HL-60 (cell line): ENCODE measurements at regions not wholly inside any gene's neighbourhood (a gene's known extent, or its start where the extent isn't known, plus 50 kb on each side); places are given as distances from the start of the nearest gene placed in this dataset.

Source experiments
- DNase-seq, 2 experiments: peaks; one replicate each; pipeline ENCODE4 v3.0.0-alpha.2; 2010 to 2020; ENCODE audit warnings: low read depth in 1 of 2, low spot score in 1 of 2
- H3K27ac ChIP-seq: fragments of 250-450 bp; sonication (Bioruptor Pico); replicated peaks from 2 replicates; pipeline ENCODE4 v1.5.1; 2020; ENCODE audit warnings: mild to moderate bottlenecking, moderate library complexity
- H3K27me3 ChIP-seq: fragments of 250-450 bp; sonication (Bioruptor Pico); 2 replicates; pipeline ENCODE4 v1.5.1; 2021; ENCODE audit warnings: mild to moderate bottlenecking, moderate library complexity; ENCODE audit not compliant: insufficient read depth, poor library complexity, severe bottlenecking
- H3K4me3 ChIP-seq: replicated peaks from 2 replicates; pipeline ENCODE4 v1.5.1; 2011; ENCODE audit warnings: mild to moderate bottlenecking, control low read depth, low read length; ENCODE audit not compliant: insufficient read depth
- GABPA ChIP-seq: IDR thresholded peaks from 2 replicates; pipeline ENCODE4 v1.6.1; 2012; ENCODE audit warnings: low read depth
- POLR2AphosphoS5 ChIP-seq: IDR thresholded peaks from 2 replicates; pipeline ENCODE4 v1.6.1; 2012; ENCODE audit warnings: low read depth
- SPI1 ChIP-seq: IDR thresholded peaks from 2 replicates; pipeline ENCODE4 v1.6.1; 2012; ENCODE audit warnings: low read depth, mild to moderate bottlenecking, borderline replicate concordance
- TF ChIP-seq, protein P1 (sequence below): IDR thresholded peaks from one replicate; pipeline ENCODE4 v1.5.1; 2011; ENCODE audit warnings: low read length, control low read depth, inconsistent platforms; ENCODE audit not compliant: insufficient read depth
- TF ChIP-seq, protein P2 (sequence below): IDR thresholded peaks from 2 replicates; pipeline ENCODE4 v1.6.1; 2012; ENCODE audit warnings: low read depth; ENCODE audit not compliant: insufficient replicate concordance

DNA sequence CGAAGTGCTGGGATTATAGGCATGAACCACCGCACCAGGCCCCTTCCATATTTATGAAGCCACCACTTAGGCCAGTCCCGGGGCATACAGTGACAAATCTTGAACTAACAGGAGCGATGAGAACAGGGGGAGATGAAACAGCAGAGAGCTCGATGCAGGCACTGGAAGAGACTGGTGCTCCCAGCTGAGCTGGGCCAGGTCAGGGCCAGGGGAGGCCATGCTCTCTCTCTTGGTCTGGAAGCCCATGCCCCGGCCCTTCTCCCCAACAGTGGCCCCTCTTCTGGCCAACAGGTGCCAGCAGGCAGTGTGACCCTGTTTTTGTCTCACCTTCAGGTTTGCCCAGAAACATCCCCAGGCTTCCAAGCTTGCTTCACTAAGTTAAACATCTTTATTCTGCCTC lies 269.9 kb upstream of the C1orf174 start:
- DNase-seq: no peak
- no peak overlapping the region for H3K4me3 ChIP-seq
- H3K27me3 ChIP-seq: no peaks in the 10 kb centered on the region
- H3K27ac ChIP-seq: no peak overlapping the region
- no peak for TF ChIP-seq SPI1
- TF ChIP-seq, protein P1, sequence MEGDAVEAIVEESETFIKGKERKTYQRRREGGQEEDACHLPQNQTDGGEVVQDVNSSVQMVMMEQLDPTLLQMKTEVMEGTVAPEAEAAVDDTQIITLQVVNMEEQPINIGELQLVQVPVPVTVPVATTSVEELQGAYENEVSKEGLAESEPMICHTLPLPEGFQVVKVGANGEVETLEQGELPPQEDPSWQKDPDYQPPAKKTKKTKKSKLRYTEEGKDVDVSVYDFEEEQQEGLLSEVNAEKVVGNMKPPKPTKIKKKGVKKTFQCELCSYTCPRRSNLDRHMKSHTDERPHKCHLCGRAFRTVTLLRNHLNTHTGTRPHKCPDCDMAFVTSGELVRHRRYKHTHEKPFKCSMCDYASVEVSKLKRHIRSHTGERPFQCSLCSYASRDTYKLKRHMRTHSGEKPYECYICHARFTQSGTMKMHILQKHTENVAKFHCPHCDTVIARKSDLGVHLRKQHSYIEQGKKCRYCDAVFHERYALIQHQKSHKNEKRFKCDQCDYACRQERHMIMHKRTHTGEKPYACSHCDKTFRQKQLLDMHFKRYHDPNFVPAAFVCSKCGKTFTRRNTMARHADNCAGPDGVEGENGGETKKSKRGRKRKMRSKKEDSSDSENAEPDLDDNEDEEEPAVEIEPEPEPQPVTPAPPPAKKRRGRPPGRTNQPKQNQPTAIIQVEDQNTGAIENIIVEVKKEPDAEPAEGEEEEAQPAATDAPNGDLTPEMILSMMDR: no peak
- TF ChIP-seq, protein P2, sequence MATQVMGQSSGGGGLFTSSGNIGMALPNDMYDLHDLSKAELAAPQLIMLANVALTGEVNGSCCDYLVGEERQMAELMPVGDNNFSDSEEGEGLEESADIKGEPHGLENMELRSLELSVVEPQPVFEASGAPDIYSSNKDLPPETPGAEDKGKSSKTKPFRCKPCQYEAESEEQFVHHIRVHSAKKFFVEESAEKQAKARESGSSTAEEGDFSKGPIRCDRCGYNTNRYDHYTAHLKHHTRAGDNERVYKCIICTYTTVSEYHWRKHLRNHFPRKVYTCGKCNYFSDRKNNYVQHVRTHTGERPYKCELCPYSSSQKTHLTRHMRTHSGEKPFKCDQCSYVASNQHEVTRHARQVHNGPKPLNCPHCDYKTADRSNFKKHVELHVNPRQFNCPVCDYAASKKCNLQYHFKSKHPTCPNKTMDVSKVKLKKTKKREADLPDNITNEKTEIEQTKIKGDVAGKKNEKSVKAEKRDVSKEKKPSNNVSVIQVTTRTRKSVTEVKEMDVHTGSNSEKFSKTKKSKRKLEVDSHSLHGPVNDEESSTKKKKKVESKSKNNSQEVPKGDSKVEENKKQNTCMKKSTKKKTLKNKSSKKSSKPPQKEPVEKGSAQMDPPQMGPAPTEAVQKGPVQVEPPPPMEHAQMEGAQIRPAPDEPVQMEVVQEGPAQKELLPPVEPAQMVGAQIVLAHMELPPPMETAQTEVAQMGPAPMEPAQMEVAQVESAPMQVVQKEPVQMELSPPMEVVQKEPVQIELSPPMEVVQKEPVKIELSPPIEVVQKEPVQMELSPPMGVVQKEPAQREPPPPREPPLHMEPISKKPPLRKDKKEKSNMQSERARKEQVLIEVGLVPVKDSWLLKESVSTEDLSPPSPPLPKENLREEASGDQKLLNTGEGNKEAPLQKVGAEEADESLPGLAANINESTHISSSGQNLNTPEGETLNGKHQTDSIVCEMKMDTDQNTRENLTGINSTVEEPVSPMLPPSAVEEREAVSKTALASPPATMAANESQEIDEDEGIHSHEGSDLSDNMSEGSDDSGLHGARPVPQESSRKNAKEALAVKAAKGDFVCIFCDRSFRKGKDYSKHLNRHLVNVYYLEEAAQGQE: no peak
- TF ChIP-seq POLR2AphosphoS5: no peak
- no peak for TF ChIP-seq GABPA

DNA sequence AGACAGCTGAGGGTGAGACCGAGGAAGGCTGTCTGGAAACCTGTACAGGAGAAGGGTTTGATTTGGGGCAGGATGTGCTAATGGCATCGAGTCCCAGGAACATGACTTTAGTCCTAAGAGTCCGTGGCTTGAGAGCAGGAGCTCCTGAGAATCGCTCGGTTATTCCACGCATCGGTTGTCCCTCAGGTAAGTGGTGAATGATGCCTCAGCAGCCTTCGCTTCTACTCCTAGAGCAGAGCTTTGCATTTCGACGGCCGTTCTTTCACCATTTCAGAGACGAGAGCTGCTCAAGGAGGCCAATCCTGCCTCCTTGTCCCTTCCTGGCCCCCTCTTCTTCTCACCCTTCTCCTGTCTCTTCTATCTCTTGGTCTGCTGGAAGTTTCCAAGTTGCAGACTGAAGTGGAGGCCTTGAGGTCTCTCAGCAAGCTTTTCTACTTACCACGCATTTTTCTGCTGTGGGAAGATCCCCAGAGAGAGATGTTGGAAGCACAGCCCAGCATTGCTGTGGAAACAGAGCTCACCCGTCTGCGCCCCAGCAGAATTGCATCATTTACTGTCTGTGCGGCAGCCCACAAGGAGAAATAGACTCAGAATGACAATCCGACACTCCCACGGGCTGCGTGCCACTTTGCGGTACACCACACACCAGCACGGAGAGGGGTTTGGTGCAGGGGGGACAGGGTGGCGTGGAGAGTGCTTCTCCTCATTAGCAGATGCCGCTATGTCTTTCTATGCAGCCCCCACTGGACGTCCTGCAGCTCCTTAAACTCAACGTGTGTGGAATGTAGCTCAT lies 270.7 kb upstream of the C1orf174 start:
- Histone ChIP-seq H3K27me3 (no peaks in the 10 kb centered on the region), H3K27ac (no peak overlapping the region), H3K4me3 (no peak overlapping the region)
- no peak for DNase-seq
- TF ChIP-seq, protein P1: no peak
- TF ChIP-seq, protein P2: no peak
- TF ChIP-seq POLR2AphosphoS5 (no peak), GABPA (no peak), SPI1 (no peak)

DNA sequence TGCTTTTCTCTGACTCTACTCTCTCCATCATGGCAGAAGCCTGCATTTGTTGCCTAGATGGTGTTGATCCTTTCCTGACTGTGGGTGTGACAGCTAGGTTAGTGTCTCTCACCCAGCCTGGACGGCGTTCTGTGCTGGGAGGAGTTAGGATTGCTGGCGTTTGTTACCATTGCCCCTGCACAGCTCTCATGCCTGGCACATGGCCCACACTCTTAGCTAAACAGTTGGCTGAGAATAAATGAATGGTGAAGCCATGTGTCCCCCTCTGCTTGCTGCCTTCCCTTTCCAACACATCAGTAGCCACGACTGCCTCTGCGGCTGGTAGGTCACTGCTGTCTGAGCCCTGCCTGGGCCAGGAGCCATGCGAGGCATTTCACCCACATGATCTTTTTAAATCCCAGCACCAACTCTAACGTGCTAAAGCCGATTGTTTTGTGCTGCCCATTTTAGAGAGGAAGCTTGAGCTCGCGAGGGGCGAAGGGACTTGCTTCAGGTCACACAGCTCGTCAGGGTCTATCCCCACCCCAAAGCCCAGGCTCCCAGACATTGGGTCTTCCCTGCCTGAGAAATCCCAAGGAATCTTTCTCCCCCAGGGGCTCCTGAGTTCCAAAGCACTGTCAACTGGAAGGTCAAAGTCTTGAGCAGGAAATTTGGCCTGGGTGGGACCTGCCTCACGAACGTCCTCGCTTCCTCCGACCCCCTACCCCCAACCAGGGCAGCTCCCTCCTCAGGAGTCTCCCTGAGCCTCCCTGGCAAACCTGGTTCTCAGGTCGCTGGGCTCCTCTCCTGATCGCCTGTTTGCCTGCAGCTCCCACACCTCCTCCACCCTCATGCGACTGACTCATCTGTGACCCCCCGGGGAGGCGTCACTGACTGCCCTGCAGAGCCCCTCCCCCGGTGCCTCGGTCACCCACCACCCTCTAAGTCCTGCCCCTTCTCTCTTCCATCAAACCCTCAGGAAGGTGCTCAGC lies 271.7 kb upstream of the C1orf174 start:
- Histone ChIP-seq H3K27me3 (no peaks in the 10 kb centered on the region), H3K4me3 (no peak overlapping the region), H3K27ac (no peak overlapping the region)
- no peak for TF ChIP-seq POLR2AphosphoS5
- TF ChIP-seq SPI1: no peak
- TF ChIP-seq, protein P1: no peak
- no peak for TF ChIP-seq GABPA
- TF ChIP-seq, protein P2: no peak
- DNase-seq: no peak
